SH-SY5Y (cell line): ENCODE measurements at regions not wholly inside any gene's neighbourhood (a gene's known extent, or its start where the extent isn't known, plus 50 kb on each side); places are given as distances from the start of the nearest gene placed in this dataset.

ENCODE experiments used
- GATA2 ChIP-seq: IDR thresholded peaks from 2 replicates; pipeline ENCODE4 v1.6.1; 2011; ENCODE audit warnings: mild to moderate bottlenecking, low read depth, low read length
- GATA3 ChIP-seq: IDR thresholded peaks from 2 replicates; pipeline ENCODE4 v1.6.1; 2011; ENCODE audit warnings: low read depth, mild to moderate bottlenecking, low read length, moderate library complexity

DNA sequence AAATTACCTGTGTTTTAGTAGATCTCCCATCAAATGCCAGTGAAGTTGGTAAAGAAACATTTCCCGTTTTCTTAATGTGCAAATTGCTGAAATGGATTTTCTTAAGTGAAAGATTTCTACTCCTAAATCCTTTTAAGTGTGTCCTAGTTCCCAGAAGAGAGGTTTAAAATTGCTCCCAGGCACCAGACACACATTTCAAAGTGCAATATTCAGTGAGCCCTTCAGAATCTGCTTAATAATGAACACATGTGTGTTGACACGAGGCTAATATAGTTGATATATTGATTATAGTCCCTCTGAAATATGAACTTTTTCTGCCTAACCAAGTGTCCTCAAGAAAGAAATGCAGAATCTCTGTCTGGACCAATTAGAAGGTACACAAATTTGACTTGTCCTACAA is 861.7 kb upstream of the CNTNAP5 start:
- TF ChIP-seq GATA2 (no peak), GATA3 (no peak)
